Posterior cingulate gyrus (tissue), 11 donors: ENCODE measurements at regions not wholly inside any gene's neighbourhood (a gene's known extent, or its start where the extent isn't known, plus 50 kb on each side); places are given as distances from the start of the nearest gene placed in this dataset.
"Not testable (repeated sequence)": the region's sequence is repeated elsewhere in the genome, so short reads cannot be mapped to it uniquely, and the experiment has no call there.

Experiments used
- DNase-seq, 10 donors: peaks; one replicate each; pipeline versions ENCODE4 v3.0.0 to v3.0.0-alpha.2; 2020 to 2021; ENCODE audit warnings: mixed read lengths in 3 of 10
- intact Hi-C: fragments of 100-400 bp; cut with DNase I; formaldehyde crosslinking; loops from one replicate; pipeline ENCODE4 v1.15.1; 2023

- intact Hi-C loops = no loop called here
Measured at GRCh38 chr6:169024047-169024660, 229.5 kb downstream of the THBS2 start.

GRCh38 chr6:169023161-169023874 lies 230.3 kb downstream of the THBS2 start:
- DNase-seq = no peak
- intact Hi-C loops = no loop called here

More at GRCh38 chr6:169024047-169024660, 229.5 kb downstream of the THBS2 start:
- DNase-seq = no peak

- peak in 1 of 10 donors; percentile 81 for DNase-seq
- intact Hi-C loops = no loop called here
Measured at GRCh38 chr6:169022079-169022478, 231.6 kb downstream of the THBS2 start.

GRCh38 chr6:169020821-169021220 lies 232.8 kb downstream of the THBS2 start:
- intact Hi-C loops = no loop called here
- DNase-seq = no peak

GRCh38 chr6:169019727-169020491 lies 233.7 kb downstream of the THBS2 start:
- intact Hi-C loops = no loop called here
- DNase-seq = no peak

GRCh38 chr6:169019111-169019510 lies 234.5 kb downstream of the THBS2 start:
- DNase-seq = no peak
- intact Hi-C loops = no loop called here

GRCh38 chr6:169016758-169017157 lies 236.9 kb downstream of the THBS2 start:
- intact Hi-C loops = no loop called here
- no peak for DNase-seq

- no peak for DNase-seq
- intact Hi-C loops = no loop called here
Measured at GRCh38 chr6:169014211-169015197, 239.1 kb downstream of the THBS2 start.

- DNase-seq = no peak
- intact Hi-C loops = no loop called here
Measured at GRCh38 chr6:169009628-169010027, 244.0 kb downstream of the THBS2 start.

GRCh38 chr6:169008641-169009257 lies 244.9 kb downstream of the THBS2 start:
- intact Hi-C loops = no loop called here
- DNase-seq = no peak

GRCh38 chr6:169005166-169005565 lies 248.5 kb downstream of the THBS2 start:
- DNase-seq = peak in 1 of 10 donors; percentile 69
- intact Hi-C loops = no loop called here

- DNase-seq = peak in 2 of 10 donors; percentile 55 to 79
- intact Hi-C loops = no loop called here
Measured at GRCh38 chr6:169000022-169000421, 253.6 kb downstream of the THBS2 start.

- intact Hi-C loops = no loop called here
- DNase-seq = peak in 2 of 10 donors; percentile 71 to 83
Measured at GRCh38 chr6:168999392-168999791, 254.3 kb downstream of the THBS2 start.

- intact Hi-C loops = no loop called here
- DNase-seq = no peak
Measured at GRCh38 chr6:168996356-168996625, 257.4 kb downstream of the THBS2 start.

GRCh38 chr6:168995526-168996355 lies 257.9 kb downstream of the THBS2 start:
- DNase-seq = peak in 1 of 10 donors; percentile 73
- intact Hi-C loops = no loop called here

GRCh38 chr6:168994956-168995355 lies 258.7 kb downstream of the THBS2 start:
- DNase-seq = peak in 1 of 10 donors; percentile 50
- intact Hi-C loops = no loop called here

GRCh38 chr6:168992446-168993144 lies 261.1 kb downstream of the THBS2 start:
- no peak for DNase-seq
- intact Hi-C loops = no loop called here

- intact Hi-C loops, DNase-seq: not testable (repeated sequence)
Measured at GRCh38 chr6:168991695-168992094, 262.0 kb downstream of the THBS2 start.
